ENCODE measurements at regions not wholly inside any gene's neighbourhood (a gene's known extent, or its start where the extent isn't known, plus 50 kb on each side); places are given as distances from the start of the nearest gene placed in this dataset.

DNA sequence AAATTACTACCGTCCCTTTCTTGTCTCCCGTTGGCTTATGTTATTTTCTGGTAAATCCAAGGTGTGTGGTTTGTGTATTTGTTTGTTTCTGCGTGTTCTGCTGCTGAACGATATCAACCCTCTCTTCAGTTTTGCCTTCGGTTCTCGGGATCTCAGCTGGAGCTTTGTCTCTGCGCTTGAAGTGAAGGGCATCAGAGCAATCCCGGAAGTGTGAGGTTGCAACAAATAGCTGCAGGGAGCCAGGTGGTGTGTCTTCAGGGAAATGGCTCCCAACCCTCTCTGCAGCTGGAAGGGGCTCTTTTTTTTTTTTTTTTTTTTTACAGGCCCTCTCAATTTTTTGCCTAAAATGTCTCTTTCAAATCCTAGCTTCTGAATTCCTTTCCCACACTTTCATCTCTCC lies 116.4 kb upstream of the RGMA start:
- no peak for DNase-seq (ENCODE audit: low read depth in 2 of 2)

DNA sequence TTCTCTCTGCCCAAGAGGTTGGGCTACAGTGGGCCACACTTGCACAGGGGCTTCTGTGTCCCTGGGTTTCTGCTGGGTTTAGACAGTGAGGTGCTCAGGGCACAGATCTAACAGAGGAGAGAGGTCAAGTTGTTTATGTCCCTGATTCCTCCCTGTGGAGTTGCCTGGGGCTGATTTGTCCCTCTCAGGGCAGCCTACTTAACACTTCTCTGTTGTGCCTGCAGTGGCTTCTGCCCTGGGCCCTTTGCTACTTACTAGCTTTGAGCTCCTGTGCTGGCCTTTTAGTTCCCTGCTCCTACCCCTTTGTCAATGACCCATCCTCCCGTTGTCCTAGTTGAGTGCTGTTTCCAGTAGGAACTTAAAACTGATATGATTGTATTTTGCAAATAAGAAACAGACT lies 114.0 kb upstream of the RGMA start:
- no peak for DNase-seq (ENCODE audit: low read depth in 2 of 2)

DNA sequence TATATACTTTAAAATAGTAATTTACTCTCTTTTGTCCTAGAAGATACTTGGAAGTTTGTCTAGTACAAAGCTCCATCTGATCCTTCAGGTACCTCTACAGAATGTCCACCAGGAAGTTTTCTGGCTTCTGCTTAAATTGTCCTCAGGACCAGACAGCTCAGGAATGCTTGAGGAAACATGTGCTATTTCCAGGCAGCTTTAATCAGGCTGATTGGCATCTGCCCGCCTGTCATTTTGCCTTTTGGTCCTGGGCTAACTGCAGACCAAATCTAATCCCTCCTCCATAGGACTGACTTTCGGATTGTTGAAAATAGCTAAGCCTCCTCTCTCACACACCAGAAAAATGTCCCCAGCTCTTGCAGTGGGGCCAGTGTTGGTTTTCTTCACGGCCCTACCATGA lies 113.4 kb upstream of the RGMA start:
- DNase-seq (ENCODE audit: low read depth in 2 of 2): no peak

DNA sequence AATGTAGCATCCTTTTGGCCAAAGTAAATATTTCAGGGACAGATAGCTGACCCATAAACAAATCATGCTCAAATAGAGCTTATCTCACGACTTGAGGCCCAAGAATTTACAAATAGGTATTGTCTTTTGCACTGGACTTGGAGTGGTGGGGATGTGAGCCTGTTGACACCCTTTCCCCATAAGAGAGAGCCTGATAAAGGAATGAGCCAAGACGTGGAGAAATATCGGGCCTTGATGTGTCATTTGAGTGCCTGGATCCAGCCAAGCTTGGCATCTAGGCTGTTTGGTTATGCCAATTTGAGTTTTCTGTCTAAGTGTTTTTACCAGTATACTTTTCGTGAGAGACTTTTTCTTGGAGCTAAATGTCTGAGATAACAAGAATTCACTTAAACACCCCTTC lies 112.9 kb upstream of the RGMA start:
- no peak for DNase-seq (ENCODE audit: low read depth in 2 of 2)

DNA sequence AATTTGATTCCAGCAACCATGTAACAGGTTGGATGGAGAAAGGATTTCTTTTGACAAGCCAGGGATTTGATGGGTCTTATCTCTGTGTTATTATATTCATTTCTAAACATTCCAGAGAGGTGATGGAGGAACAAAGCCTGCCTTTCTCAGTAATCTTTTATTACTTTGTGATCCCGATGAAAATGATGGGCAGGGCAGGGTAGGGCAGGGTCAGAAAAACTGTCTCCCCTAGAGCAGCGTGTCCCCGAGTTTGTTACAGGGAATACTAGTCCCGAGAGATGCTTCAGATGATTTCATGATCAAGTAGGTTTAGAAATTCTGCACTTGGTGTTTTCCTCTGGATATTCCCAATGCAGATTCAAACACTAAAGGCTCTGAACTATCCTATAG lies 111.8 kb upstream of the RGMA start:
- DNase-seq (ENCODE audit: low read depth in 2 of 2): no peak

DNA sequence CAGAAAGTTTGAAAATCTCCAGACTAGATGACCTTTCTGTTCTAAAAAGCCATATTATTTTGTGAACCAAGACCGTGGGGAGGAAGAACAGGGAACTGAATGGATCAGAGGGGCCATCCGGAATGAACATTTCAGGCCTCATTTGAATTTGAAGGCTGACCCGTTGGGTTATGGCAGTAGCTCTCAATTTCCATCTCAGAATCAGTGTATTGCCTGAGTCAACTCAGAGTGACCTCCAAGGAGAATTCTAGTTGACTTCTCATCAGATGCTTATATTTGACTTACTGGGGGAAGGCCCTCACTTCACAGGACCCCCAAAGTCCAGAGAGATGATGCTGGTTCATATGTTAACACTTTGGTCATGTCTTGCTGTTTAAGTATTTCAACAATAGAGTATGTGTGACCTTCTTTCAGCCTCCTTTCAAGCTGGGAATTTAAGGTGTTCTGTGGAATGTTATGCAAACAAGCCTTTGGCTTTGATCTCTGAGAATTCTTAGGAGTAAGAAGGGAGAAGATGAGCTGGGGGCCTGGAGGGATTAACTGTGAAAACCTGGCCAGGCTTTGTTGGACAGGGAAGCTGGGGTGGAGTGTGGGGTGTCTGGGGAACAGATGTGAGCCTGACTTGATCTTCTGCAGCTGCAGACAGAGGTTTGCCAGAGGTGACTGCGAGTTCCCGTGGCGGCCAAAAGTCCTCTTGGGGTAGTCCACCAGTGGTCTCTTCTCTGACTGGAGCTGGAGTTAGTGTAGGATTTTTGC lies 111.2 kb upstream of the RGMA start:
- no peak for DNase-seq (ENCODE audit: low read depth in 2 of 2)

DNA sequence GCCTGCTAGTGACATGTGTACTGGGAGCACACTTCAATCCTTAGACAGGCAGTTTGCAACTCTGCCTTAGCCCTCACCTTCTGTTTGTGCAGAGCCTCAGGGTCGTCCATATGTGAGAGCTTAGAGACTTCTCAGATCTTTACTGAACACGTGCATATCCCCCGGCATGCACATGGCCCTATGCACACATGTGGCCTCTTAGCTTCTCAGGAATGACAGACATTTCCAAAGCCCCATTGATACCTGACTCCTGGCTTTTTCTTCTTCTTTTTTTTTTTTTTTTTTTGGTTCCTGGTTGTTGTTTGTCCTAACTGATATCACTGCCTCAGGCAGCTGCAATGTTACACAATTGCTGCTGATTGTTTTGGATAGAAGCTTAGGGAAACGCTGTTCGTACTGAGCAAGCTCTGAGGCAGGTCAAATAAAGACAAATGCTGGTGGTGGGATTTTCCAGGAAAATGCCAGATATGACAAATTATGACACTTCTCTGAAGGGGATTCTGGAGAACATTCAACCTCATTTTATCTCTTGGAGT lies 107.2 kb upstream of the RGMA start:
- DNase-seq (ENCODE audit: low read depth in 2 of 2): no peak

DNA sequence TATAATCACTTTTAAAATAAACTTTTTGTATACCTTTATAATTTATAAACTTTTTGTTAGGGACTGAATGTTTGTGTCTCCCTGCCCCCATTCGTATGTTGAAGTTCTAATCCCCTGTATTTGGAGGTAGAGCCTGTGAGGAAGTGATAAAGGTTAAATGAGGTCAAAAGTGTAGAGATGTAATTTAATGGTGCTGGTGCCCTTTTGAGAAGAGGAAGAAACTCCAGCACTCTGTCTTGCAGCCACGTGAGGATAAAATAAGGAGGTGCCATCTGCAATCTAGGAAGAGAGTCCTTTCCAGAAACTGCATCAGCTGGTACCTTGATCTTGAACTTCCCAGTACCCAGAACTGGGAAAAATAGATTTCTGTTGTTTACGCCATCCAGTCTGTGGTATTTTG lies 106.1 kb upstream of the RGMA start:
- DNase-seq (ENCODE audit: low read depth in 2 of 2): no peak

DNA sequence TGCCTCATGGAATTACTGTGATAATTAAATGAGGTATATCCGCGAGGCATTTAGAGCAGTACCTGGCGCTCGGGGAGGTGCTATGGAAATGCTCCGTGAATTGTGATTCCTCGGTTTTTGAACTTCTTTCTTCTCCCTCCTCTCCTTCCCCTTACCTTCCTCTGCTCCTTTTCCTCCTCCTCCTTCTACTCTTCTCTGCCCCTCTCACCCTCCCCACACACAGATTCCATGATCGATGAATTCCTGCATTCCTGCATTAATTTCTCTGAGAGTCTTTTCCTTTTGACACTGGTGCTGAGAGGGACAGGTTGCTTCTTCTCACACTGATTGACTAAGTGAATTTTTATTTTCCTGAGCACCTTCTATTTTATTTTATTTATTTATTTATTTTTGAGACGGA lies 101.2 kb upstream of the RGMA start:
- DNase-seq (ENCODE audit: low read depth in 2 of 2): no peak

DNA sequence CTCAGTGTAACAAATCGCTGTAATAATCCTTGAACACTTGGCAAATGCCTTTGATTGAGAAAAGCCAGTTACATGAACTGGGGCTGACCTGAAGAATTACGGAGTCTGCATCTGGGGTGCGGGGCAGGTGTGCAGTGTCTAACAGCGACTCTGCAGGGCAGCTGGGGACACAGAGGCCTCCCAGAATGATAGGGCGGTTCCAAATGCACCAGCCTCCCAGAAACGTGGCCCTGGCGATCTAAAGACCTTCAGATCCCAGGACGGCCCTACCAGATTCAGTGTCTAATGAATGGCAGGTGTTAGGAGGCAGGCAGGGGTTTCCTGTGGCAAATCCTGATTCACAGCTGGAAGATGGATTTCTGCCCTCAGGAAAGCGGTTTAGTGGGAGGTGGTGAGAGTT lies 100.5 kb upstream of the RGMA start:
- no peak for DNase-seq (ENCODE audit: low read depth in 2 of 2)

DNA sequence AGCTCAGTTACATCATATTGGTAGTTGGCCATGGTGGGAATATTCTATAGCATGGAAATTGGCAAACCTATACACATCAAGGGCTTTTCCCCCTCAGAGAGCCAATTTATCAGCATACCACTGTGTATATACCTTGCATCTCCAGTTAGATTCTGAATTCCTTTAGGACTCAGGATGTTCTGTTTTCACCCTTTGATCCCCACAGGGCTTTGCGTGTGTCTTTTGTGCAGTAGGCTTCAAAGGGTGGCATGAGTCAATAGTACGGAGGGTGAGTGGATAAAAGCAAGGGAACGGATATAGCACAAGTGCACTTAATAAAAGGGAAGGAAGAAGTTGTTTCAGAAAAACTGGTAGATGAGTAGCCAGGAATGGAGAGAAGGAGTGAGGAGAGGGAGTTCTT lies 99.2 kb upstream of the RGMA start:
- DNase-seq (ENCODE audit: low read depth in 2 of 2): no peak

DNA sequence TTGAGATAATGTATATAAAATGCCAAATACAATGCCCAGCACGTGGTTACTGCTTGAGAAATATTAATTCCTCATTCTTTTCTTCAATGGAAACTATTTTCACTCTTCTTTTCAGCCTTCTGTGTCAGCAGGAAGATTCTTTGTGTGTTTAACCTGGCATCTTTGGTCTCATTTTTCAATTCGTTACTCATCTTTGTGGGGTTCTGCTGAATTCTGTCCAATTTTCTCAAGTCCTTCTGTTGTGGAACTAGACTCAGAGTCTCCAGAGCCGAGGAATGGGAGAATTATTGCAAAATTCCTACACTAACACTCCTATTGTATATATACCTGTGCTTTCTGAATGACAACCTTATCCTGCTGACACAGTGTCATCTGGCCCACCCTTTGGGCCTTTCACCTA lies 96.8 kb upstream of the RGMA start:
- DNase-seq (ENCODE audit: low read depth in 2 of 2): no peak

DNA sequence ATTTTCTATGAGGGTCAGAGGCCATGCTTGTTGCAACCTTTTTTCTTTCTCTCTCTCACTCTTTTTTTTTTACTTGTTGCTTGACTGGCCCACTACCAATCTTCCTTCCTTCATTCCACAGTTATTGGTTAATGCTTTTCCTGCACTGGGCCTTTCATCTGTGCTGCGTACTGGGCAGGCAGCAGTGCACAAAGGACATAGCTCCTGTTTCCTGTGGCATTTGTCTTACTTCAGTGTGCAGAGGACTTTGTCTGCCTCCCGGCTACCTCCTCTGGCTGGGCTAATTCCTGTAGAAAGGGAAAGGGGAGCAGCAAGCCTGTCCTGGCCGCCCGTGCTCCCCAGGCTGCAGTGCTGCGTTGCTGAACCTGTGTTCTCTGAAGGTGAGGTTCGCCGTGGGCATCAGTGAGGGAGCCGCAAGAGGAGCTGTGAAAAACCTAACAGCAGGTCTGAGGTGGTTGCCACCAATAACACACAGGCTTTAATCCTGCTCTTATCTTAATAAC lies 93.7 kb upstream of the RGMA start:
- DNase-seq (ENCODE audit: low read depth in 2 of 2): no peak

DNA sequence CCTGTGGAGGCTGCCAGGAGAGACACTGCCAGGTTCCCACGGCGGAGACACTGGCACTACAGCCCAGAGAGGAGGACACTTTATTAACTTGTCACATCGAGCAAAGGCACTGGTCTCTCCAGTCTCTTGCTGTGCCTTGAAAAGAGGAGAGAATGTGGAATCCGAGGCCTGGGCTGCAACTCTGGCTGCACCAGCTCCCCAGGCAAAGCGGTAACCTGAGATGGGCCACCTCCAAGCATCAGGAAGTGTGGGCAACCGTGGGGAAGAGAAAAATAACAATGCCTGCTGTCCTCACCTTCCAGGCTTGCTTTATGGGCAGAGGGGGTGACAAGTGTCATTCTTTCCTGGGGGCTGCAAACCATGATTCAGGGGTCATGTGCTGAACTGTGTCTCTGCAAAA lies 91.6 kb upstream of the RGMA start:
- no peak for DNase-seq (ENCODE audit: low read depth in 2 of 2)

DNA sequence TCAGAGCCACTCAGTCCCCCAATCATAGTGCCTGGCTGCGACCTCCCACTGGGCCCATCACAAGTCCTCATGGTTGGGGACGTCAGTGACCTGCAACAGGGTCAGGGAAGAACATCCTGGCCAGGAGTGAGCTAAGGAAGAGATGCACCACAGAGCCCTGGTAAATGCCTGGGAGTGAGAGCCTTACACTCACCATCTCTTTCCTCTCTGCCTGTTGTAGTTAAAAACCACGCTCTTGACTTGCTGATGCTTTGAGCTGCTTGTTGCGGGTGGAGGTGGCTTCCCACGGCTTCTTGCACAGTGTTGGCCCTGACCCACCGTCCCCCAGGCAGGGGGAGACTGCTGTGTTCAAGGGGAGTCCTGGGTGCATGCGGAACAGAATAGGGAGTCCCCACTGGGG lies 91.1 kb upstream of the RGMA start:
- no peak for DNase-seq (ENCODE audit: low read depth in 2 of 2)

DNA sequence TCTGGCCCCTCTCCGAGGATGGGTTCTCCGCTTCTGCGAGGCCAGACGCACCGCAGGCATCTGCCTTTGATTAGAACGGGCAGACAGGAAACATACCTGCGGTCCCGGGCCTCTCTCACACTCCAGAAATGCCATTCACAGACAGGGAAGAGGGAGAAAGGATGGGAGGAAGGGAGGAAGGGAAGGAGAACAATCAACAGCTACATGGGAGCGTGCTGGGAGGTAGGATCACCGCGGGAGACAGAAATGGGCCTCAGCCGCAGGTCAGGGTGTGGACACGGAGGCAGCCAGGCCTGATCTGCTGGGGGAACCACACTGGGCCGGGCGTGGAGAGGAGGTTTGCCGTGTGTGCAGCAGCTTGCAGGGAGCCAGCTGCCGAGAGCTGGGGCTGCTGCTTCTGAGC lies 90.7 kb upstream of the RGMA start:
- no peak for DNase-seq (ENCODE audit: low read depth in 2 of 2)

DNA sequence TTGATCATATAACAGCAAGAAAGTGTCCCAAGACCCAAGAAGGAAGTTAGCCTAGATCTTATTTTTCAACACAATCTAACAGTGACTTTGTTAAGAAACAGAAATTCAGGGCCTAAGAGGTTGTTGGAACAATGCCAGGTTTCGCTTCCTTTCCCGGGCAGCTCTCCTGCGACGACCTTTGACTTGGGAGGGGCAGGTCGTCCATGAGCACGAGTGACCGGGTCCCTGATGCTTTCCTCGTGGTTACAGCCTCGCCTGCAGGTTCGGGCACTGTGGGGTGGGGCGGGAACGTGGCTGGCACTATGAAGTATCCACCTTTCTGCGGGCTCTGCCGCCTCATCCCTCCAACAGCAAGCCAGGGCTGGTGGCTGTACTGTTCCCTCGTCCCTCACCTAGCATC lies 90.1 kb upstream of the RGMA start:
- DNase-seq (ENCODE audit: low read depth in 2 of 2): no peak

DNA sequence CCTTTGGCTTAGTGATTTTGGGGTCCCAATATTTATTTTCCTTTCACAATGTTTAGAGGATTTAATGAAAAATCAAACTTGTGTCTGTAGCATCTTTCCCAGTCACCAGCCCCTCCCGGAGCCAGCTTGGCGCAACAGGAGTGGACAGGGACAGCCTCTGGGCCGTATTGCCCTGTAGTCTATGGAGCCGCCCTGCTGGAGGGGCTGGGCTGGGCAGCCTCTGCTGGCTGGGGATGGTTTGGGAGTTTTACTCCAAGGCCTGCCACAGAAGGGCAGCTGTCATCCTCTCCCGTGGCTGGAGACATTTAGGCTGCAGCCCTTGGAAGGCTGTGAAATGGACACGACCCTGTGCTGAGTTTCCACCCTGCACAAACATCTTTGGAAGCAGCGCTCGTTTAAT lies 89.4 kb upstream of the RGMA start:
- no peak for DNase-seq (ENCODE audit: low read depth in 2 of 2)

DNA sequence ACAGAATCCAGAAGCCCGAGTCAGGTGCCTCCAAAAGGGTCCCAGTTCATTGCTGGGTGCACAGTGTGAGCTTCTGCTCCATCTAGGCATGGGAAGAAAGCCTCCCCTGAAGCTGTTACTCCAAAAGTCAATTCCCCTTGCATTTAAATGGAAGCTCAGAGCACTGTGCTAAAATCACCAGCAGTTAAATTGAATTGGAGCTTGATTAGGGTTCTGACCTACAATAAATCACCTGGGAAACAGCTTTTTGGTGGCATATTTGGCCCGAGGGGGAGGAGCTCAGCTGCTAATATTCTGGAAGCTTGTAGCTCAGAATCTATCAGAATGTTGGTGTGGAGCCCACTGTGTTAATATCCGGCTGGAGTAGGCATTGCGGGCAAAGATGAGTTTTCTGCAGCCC lies 87.1 kb upstream of the RGMA start:
- no peak for DNase-seq (ENCODE audit: low read depth in 2 of 2)

DNA sequence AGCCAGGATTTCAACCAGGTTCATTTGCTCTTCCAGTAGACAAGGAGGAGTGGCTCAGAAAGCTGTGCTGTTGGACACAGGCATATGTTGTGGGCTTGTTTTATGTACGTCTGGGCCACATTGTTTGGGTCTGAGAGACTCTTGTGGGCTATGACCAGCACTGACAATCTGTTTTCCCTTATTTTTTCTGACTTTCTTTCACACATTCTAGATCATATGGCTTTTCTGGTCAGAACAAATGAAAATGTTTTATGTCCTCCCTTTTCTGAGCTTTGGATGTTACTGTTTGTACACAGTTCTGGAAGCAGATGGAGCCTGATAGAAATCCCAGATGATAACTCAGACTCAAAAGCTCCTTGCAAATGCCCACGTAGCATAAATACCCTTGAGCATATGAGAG lies 85.8 kb upstream of the RGMA start:
- DNase-seq (ENCODE audit: low read depth in 2 of 2): no peak

DNA sequence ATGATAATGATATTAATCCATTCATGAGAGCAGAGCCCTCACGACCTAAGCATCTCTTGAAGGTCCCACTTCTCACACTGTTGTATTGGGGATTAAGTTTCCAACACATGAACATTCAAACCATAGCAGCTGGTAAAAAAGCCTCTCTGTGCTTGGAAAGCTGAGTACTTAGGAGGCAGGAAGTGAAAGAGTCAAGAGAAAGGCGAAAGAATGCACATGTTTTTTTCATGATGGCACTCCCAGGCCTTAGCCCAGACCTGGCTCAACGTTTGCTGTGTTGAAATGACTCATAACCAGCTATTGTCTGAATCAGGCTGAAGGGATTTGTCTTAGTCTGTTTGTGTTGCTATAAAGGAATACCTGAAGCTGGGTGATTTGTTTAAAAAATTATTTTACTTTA lies 84.4 kb upstream of the RGMA start:
- DNase-seq (ENCODE audit: low read depth in 2 of 2): no peak

DNA sequence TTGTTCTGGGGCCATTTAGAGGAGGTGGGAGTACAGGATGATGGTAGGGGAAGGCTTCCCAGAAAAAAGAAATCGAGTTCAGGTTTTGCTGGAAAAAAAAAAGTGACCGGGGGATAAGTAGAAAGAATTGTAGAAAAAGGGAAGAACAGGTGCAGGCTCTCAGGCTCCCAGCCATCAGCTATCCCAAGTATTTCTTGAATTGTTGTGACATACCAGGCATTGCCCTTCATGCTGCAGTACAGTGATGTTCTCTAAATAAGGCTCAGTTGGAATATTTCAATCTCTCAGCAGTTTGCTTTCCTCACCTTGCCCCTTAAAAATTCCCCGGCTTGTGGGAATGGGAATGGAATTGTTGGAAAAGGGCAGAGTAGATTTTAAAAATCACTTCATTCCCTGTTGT lies 82.5 kb upstream of the RGMA start:
- no peak for DNase-seq (ENCODE audit: low read depth in 2 of 2)

DNA sequence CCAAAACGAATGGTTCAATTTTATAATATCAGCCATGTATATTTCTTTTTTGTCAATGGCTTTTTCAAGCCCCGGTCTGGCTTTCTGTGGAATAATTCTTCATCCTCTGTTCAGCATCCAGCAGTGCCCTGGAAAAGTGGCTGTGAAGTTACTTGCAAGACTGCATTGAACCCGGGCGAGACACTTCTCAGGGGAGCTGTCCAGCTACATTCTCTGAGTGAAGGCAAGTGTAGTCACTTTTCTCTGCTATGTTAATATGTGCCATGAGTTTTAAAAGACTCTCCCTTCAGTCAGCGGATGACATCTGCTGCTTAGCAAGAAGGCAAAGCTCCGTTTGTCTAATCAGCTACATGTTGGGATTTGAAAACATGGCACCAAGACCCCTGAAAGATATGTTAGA lies 81.3 kb upstream of the RGMA start:
- DNase-seq (ENCODE audit: low read depth in 2 of 2): no peak

DNA sequence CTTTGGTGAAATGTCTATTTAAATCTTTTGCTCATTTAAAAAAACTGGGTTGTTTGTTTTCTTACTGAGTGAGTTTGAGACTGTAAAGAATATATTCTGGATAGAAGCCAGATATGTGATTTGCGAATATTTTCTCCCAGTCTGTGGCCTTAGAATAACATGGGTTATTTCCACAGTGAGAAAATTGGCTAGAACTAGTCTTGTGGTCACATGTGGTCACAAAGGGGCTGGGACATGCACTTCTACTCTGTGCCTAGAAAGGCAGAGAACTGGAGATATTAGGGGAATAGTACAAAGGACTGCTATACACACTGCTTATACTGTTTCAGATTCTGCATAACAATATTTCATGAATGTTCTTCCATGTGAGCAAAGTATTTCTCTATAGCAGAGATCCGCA lies 79.9 kb upstream of the RGMA start:
- no peak for DNase-seq (ENCODE audit: low read depth in 2 of 2)
